GM06990 (cell line): ENCODE measurements at regions not wholly inside any gene's neighbourhood (a gene's known extent, or its start where the extent isn't known, plus 50 kb on each side); places are given as distances from the start of the nearest gene placed in this dataset.
A peak's percentile ranks its signal among the peaks of the same experiment; 100 is the strongest.

Experiments
- DNase-seq: peaks from one replicate; pipeline ENCODE4 v3.0.0-alpha.2; 2011; ENCODE audit not compliant: insufficient read length; ENCODE audit errors: extremely low read depth
- H3K27me3 ChIP-seq: replicated peaks from 2 replicates; pipeline ENCODE4 v1.6.0; 2011; ENCODE audit warnings: low read length; ENCODE audit not compliant: control insufficient read depth, insufficient read depth
- H3K36me3 ChIP-seq: 2 replicates; pipeline ENCODE4 v1.5.1; 2011; ENCODE audit warnings: low read length; ENCODE audit not compliant: control insufficient read depth, insufficient read depth
- H3K4me3 ChIP-seq: replicated peaks from 2 replicates; pipeline ENCODE4 v1.5.1; 2011; ENCODE audit warnings: low read depth, mild to moderate bottlenecking, control low read depth, low read length
- TF ChIP-seq, protein P1 (sequence below): IDR thresholded peaks from 2 replicates; pipeline ENCODE4 v1.5.1; 2011; ENCODE audit warnings: low read length, control low read depth, mild to moderate bottlenecking, inconsistent platforms; ENCODE audit not compliant: insufficient read depth, poor library complexity, severe bottlenecking

DNA sequence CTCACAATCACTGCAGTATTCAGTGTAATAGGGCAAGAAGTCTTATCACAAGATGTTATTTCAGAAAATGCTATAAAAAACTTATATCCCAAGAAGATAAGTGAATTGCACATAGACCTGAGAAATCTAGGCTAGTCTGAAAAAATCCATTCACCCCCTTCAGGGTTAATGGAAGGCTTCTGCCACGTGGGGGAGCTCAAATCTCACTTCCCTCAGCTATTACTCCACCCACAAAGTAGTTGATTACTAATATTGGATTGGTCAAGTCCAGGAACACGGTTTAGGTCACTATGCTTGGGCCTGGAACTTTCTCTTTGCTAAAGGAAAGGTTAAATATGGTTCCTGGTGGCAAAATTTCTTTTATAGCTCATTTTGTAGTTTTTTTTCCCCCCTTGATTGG, 51.2 kb upstream of the ADAM23 start:
- DNase-seq: no peak
- TF ChIP-seq, protein P1, sequence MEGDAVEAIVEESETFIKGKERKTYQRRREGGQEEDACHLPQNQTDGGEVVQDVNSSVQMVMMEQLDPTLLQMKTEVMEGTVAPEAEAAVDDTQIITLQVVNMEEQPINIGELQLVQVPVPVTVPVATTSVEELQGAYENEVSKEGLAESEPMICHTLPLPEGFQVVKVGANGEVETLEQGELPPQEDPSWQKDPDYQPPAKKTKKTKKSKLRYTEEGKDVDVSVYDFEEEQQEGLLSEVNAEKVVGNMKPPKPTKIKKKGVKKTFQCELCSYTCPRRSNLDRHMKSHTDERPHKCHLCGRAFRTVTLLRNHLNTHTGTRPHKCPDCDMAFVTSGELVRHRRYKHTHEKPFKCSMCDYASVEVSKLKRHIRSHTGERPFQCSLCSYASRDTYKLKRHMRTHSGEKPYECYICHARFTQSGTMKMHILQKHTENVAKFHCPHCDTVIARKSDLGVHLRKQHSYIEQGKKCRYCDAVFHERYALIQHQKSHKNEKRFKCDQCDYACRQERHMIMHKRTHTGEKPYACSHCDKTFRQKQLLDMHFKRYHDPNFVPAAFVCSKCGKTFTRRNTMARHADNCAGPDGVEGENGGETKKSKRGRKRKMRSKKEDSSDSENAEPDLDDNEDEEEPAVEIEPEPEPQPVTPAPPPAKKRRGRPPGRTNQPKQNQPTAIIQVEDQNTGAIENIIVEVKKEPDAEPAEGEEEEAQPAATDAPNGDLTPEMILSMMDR: peak; percentile 80
- H3K36me3 ChIP-seq: no peaks in the 10 kb centered on the region
- H3K27me3 ChIP-seq: no peaks in the 10 kb centered on the region
- no peak overlapping the region for H3K4me3 ChIP-seq
